Heart left ventricle (tissue), 13 donors: ENCODE measurements at regions not wholly inside any gene's neighbourhood (a gene's known extent, or its start where the extent isn't known, plus 50 kb on each side); places are given as distances from the start of the nearest gene placed in this dataset.

Experiments
- POLR2A ChIP-seq, 2 donors: fragments of 450-650 bp; IDR thresholded peaks; one replicate each; pipeline ENCODE4 v1.6.1; 2017; ENCODE audit warnings: antibody characterized with exemption in 2 of 2, mild to moderate bottlenecking in 2 of 2, moderate library complexity in 2 of 2
- TF ChIP-seq, protein P1 (sequence below), 12 donors: fragments of 200-600 bp; sonication (generic) in 4 of 12; IDR thresholded peaks; one replicate each; pipeline versions ENCODE4 v1.5.0 to v1.8.0; 2018 to 2022; ENCODE audit warnings: antibody characterized with exemption in 12 of 12, mild to moderate bottlenecking in 5 of 12
- donor health status: ischemic (EF 13 %, LVEDD 7.1; RV severe dilation, severe dysfunction).
- donor health status: DM: no; HTN: yes; CAD: no.
- donor health status: DM: no; HTN: no; CAD: no.
- donor health status: ischemic (EF 25% LVEDD 6.9; RV normal size, moderate dysfunction).
- donor health status: ischemic (EF 25% LVEDD 5.7; RV mildly dilated, moderate dysfunction).
- donor health status: ischemic (EF 35%, LVEDD 5.7; RV mildly dilated, moderate dysfunction).
- donor health status: nonischemic (EF 11% LVEDD 7.7; RV severe dilation, severe dysfunction).
- donor health status: DM: yes; HTN: yes; CAD: no.
- donor health status: PGD.
- donor health status: ischemic (EF 29% LVEDD 5.4; RV normal size, mild dysfunction).
- donor health status: nonischemic (EF 23%, LVEDD 6.1; RV moderate dilation, normal function).

DNA sequence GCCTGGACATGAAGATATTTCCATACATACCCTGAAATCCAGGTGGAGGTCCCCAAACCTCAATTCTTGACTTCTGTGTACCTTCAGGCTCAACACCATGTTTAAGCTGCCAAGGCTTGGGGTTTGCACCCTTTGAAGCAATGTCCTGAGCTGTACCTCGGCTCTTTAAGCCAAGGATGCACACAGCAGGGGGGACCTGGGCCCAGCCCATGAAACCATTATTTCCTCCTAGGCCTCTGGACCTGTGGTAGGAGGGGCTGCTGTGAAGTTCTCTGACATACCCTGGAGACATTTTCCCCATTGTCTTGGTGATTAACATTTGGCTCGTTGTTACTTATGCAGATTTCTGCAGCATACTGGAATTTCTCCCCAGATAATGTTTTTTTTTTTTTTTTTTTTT lies 184.3 kb upstream of the RGS18 start:
- TF ChIP-seq, protein P1, sequence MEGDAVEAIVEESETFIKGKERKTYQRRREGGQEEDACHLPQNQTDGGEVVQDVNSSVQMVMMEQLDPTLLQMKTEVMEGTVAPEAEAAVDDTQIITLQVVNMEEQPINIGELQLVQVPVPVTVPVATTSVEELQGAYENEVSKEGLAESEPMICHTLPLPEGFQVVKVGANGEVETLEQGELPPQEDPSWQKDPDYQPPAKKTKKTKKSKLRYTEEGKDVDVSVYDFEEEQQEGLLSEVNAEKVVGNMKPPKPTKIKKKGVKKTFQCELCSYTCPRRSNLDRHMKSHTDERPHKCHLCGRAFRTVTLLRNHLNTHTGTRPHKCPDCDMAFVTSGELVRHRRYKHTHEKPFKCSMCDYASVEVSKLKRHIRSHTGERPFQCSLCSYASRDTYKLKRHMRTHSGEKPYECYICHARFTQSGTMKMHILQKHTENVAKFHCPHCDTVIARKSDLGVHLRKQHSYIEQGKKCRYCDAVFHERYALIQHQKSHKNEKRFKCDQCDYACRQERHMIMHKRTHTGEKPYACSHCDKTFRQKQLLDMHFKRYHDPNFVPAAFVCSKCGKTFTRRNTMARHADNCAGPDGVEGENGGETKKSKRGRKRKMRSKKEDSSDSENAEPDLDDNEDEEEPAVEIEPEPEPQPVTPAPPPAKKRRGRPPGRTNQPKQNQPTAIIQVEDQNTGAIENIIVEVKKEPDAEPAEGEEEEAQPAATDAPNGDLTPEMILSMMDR (IDR thresholded peaks at IDR 0.05) = no peak
- no peak for TF ChIP-seq POLR2A (IDR thresholded peaks at IDR 0.05)
